PC-9 (cell line): ENCODE measurements at regions not wholly inside any gene's neighbourhood (a gene's known extent, or its start where the extent isn't known, plus 50 kb on each side); places are given as distances from the start of the nearest gene placed in this dataset.

Experiments
- EZH2 ChIP-seq: fragments of 200-600 bp; sonication (generic); IDR thresholded peaks from 2 replicates; pipeline ENCODE4 v1.8.0; 2017; ENCODE audit warnings: antibody characterized with exemption, low read depth
- TF ChIP-seq, protein P1 (sequence below): fragments of 200-600 bp; sonication (generic); conservative IDR thresholded peaks from 2 replicates; pipeline ENCODE4 v1.6.1; 2017; ENCODE audit warnings: mixed run types, antibody characterized with exemption, mild to moderate bottlenecking, moderate library complexity

DNA sequence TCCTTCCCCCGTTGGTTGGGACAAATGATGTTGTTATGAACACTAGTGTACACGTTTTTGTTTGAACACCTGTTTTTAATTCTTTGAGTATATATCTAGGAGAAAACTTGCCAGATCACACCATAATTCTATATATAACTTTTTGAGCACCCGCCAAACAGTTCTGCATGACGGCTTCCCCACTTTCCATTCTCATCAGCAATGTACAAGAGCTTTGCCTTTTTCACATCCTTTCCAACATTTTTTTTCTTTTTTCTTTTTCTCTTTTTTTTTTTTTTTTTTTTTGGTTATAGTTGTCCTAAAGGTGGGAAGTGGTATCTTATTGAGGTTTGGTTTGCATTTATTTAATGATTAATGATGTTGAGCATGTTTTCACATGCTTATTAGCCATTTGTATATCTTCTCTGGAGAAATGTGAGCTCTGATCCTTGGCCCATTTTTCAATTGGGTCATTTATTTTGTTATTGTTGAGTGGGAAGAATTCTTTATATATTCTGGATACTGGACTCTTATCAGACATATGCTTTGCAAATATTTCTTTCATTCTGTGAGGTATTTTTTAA is 86.9 kb upstream of the ZC3H15 start:
- TF ChIP-seq, protein P1, sequence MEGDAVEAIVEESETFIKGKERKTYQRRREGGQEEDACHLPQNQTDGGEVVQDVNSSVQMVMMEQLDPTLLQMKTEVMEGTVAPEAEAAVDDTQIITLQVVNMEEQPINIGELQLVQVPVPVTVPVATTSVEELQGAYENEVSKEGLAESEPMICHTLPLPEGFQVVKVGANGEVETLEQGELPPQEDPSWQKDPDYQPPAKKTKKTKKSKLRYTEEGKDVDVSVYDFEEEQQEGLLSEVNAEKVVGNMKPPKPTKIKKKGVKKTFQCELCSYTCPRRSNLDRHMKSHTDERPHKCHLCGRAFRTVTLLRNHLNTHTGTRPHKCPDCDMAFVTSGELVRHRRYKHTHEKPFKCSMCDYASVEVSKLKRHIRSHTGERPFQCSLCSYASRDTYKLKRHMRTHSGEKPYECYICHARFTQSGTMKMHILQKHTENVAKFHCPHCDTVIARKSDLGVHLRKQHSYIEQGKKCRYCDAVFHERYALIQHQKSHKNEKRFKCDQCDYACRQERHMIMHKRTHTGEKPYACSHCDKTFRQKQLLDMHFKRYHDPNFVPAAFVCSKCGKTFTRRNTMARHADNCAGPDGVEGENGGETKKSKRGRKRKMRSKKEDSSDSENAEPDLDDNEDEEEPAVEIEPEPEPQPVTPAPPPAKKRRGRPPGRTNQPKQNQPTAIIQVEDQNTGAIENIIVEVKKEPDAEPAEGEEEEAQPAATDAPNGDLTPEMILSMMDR, result no peak
- TF ChIP-seq EZH2, result no peak
